ENCODE measurements at regions not wholly inside any gene's neighbourhood (a gene's known extent, or its start where the extent isn't known, plus 50 kb on each side); places are given as distances from the start of the nearest gene placed in this dataset.
A peak's percentile ranks its signal among the peaks of the same experiment; 100 is the strongest.
"Not testable (repeated sequence)": the region's sequence is repeated elsewhere in the genome, so short reads cannot be mapped to it uniquely, and the experiment has no call there.

DNA sequence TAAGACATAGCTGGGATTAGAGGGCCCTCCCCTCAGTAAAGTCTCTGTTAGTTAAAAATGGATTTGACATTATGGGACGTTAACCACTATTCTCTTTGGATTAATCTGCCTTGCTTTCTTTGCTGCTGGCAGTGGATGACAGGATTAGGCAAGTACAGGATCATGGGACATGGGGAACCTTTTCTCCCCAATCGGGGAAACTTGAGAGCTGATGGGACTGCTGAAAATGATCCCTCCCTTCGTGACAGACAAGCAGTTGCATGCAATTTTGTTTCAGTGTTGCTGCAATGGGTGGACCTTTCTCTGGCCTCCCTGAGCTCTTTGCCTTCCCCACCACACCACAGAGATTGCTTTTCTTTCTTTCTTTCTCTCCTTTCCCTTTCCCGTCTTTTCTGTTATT lies 120.2 kb upstream of the BANK1 start:
- no peak for DNase-seq (ENCODE audit: low spot score)

DNA sequence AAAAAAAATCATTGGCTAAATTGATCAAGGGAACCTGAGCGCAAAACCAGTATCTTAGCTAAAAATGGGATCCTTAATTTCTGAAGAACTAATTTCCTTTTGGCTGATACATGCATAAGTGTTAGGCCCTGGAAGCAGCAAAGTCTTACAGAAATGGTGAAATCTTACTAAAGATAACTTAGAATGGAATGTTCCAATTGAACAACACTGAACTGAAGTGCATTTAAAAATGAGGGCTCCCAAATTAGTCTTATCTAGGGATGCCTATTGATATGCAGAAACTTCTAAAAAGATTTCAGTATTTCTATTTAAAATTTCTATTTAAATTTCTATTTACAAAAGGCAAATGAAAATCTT lies 120.7 kb upstream of the BANK1 start:
- DNase-seq (ENCODE audit: low spot score), result no peak

DNA sequence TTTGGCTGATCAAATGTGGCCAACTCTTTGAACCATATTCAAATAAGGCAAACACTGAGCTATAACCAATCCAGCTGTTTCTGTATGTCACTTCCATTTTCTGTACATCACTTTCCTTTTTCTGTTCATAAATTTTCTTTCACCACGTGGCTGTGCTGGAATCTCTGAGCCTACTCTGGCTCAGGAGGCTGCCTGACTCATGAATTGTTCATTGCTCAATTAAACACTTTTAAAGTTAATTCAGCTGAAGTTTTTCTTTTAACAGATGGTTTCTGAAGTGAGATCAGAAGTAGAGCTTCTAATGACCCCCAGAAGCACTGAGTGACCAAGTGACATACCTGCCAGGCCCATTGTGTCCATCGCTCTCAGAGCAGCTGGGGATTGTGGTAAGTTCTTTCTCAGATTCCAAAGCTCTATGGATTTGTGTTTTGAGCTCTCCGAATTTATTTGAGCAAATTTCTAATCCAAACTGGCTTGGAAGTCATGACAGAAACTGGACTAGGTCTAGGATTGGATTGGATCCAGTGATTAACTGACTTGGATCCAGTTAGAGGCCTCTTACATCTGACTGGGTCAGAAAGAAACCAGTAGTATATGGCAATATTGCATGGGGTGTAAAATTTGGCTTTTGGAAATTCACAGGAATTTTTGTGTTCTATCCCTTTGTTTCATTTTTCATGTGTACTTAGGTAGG lies 121.2 kb upstream of the BANK1 start:
- no peak for DNase-seq (ENCODE audit: low spot score)

DNA sequence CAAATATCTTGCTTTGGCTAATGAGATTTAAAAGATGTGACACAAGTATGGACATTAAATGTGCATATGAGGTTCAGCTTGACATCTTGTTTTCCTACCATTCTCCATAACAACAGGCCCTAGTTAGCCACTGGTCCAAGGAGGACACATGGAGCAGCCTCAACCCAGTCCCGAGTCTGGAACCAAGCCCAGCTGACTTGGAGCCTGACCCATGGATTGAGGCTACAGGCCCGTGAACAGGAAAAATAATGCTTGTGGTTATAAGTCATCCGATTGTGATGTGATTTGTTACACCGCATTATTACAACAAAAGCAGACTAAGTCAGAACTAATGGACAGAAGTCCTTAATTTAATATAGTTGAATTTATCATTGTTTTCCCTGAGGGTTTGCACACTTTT lies 123.2 kb upstream of the BANK1 start:
- peak; percentile 29 for DNase-seq (ENCODE audit: low spot score)

DNA sequence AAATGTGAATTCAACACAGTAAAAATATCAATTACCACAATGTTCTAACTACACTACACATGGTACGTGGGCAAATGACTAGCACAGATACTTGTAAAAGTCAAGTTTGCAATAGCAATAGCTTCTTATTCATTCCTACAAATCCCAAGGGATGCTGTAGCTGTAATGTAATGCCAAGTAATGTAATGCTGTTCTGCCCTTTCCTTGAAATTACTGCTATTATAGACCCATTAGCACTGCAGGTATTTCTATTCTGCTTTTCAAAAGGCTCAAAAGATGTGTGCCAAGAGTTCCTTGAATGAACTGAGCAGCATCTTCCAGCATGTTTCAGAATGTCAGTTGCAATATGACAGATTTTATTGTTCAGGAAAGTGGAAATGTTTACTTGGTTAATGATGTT lies 129.9 kb upstream of the BANK1 start:
- DNase-seq (ENCODE audit: low spot score), result no peak

DNA sequence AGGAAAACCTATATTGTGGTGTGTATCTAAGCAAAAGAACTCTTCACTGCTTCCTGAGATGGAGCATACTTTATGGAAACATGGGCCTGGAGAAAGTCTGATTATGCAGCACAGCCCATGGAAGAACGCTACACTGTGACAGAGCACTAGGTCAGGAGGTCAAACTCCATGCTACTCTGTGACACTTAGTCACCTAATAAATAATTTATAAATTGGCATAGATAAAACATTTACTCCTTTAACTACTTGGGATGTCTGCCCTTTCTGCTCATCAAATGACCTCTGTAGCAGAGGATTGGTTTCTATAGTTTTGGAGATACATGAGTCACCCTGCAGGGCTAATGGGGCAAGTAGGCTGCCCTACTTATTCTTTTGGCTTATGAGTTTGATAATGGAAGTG lies 134.7 kb upstream of the BANK1 start:
- DNase-seq (ENCODE audit: low spot score), result no peak

DNA sequence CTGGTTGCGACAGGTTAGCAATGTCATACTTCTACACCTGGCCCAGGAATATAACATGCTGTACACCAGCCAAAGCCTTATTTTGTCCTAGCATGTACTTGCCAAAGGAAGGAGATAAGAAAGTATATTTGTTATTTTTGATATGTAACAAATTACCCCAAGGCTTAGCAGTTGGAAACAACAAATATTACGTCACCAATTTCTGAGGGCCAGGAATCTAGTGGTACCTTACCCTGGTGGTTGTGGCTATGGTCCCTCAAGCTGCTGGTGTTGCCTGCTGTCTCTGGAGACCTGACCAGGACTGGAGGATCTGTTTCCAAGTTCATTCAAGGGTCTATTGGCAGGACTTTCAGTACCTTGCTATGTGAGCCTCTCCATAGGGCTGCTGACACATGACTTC lies 135.5 kb upstream of the BANK1 start:
- DNase-seq (ENCODE audit: low spot score), result no peak

DNA sequence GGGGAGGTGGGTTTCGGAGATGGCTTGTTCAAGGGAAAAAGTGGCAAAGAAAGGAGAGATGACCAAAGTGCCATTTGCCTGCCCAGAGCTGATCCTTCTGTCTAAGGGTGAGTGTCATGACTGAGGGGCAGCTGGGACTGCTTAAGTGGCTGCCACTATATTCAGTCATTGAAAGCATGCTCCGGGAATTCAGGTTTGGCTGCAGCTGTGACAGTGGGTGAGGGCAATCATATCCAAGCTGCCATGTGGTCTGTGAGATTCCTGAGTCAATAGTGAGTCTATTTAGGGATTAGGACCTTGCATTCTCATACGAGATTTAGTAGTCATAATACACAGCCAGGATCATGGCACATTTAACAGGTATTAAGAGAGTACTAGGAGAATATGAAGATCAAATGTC lies 138.8 kb upstream of the BANK1 start:
- DNase-seq (ENCODE audit: low spot score), result no peak

DNA sequence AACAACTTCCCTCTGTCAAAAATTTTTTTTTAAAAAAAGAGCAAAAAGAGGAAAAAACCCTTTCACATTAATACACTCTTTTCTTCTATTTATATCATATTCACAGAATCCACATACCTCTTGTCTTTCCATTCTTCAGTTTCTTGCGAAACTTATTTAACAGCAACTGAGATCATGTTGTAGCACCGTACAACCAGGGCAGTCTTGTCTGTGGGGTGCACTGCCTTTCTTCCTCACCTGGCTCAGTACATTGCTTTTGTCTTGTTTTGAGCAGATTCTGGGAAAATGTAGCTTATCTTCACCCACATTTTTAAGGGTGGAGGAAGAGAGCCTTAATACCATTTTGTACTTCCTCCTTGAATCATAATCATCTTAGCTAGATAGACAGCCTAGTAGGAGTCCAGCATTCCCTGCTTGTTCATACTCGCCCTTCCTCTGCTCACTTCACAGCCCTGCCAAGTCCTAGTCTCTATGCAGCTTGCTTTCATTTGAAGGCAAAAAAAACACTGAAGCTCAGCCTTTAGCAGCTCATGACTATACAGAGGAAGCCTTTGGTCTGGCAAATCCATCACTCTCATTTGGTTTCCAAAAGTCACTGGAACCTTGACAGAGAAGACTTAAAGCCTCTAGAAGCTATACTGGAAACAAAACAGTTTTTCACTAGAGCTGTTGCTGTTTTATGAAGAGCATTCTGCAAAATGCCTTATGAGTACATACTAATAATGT lies 140.6 kb upstream of the BANK1 start:
- no peak for DNase-seq (ENCODE audit: low spot score)

DNA sequence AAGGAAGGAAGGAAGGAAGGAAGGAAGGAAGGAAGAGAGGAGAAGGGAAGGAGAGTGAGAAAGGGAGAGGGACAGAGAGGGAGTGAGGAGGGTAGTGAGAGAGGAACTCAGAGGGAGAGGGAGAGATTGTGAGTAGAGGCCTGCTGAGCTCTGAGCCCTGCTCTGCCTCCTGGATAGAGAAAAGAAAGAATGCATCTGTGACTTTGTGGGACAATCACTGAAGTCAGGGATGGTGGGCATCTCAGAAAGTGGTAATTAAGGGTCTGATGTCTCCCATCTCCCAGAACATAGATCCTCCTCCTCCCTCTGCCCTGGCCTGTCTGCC lies 142.9 kb upstream of the BANK1 start:
- DNase-seq (ENCODE audit: low spot score), result no peak

DNA sequence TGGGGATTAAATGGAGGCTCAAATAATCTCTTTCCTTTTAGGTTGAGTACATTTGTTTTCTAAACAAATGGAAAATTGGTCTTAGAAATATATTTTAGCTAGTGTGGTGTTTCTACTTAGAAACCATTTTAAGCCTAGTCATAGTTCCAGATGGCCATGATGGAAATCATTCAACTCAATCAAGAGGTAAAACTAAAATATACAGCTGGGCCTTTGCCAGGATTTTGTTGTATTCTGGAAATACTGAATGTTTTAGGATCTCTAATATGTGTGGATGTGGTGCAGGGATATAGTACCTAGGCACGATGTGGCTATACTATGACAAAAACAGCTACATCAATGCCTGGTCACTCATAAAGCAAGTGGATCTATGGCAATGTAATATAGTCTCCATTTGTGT lies 146.0 kb upstream of the BANK1 start:
- no peak for DNase-seq (ENCODE audit: low spot score)

DNA sequence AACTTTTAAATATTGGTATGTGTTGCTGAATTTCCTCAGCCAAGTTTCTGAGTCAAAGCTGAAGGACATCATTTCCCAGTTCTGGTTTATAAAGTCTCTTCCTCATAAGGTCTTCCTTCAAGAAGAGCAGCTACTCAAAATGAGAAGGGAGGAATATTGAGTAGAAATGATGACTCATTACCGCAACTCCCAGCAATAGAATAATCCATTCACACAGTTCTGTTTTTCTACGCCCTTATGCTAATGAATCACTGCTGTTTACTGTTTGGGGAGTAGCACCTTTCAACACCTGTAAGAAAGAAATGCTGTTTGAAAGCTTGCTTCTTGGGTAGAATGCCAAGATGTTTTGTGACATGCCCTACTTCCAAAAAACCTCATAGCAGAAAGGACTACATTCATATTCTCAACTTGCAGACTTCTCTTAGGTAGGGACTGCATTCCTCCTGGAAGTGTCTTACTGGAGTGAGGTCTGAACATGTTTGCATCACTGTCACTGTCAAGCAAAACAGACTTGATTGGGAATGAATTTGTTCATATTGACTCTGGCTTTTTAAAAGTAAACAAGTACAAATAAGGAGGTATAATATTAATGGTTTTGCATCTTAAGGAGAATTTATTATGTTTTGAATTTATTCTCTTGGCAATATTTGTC lies 147.2 kb upstream of the BANK1 start:
- DNase-seq (ENCODE audit: low spot score), result no peak

DNA sequence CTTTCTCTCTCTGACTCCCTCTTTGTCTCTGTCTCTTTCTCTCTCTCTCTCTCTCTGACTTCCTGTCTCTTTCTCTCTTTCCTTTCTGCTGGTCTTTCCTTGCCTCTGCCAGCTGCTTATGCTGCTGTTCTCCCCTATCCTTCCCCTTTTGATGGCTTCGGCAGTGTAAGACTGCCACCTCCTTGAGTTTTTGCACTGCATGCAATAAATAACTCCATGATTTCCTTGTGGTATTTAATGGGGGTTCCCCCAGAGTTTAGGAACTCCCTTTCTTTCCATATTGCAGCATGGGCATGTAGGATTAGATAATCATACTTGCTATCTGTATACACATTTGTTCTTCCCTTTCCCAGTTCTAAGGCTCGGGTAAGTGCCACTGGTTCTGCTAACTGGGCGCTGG lies 157.8 kb upstream of the BANK1 start:
- not testable (repeated sequence) for DNase-seq (ENCODE audit: low spot score)

DNA sequence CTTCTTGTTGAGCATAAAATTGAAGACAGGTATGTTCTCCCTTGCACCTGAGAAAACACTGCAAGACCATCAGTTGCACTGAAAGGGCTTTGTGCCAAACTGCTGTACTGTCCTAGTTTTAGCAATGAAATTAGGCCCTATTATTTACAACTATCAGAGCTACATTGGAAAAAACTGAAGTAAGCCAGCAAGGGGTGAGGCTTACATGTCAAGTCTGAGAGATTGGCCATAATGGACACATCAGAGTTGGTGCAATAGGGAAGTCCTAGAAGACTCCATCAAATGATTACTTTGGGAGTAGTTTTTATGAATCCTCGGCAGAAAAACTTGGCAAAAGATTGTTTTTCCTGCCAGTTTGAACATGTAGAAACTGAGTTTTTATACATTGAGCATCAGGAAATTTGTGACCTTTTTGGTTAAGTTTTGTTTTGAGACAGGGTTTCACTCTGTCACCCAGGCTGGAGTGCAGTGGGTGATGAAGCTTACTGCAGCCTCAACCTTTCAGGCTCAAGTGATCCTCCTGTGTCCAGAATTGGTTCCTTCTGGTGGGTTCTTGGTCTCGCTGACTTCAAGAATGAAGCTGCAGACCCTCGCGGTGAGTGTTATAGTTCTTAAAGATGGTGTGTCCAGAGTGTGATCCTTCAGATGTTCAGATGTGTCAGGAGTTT lies 160.1 kb upstream of the BANK1 start:
- DNase-seq (ENCODE audit: low spot score), result no peak

DNA sequence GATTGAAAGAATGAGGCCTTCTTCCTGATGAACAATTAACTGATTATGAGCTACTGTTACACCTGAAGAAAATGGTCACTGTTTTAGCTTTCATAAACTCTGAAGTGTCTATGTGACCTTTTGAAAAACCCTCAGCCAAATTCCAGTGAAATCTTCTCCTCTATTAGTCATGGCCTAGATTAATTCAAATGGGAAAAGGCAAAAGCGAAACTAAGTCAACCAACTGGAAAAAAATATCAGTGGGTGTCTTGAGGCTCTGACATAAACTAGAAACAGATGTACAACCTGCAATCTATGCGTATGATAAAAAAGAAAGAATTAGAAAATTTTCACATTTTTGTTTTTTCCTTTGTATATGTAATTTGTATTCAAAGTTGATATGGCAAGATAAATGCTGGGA lies 169.4 kb upstream of the BANK1 start:
- peak; percentile 60 for DNase-seq (ENCODE audit: low spot score)

DNA sequence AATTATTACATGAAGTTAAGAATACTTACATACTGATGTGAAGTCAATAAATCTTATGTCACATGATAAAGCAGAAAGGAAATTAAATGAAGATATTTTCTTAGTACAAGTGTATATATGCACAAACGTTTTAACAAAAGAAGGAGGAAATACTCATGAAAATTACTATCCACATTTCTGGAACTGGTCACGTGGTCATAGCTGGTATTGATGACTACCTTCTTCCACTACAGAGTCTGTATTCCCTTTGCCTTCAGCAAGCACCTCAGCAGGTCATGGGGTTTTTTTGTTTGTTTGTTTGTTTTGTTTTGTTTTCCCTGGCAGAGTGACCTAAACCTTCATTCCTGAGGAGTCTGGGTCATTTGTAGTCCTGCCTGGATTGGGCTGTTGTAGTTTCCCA lies 174.9 kb upstream of the BANK1 start:
- no peak for DNase-seq (ENCODE audit: low spot score)

DNA sequence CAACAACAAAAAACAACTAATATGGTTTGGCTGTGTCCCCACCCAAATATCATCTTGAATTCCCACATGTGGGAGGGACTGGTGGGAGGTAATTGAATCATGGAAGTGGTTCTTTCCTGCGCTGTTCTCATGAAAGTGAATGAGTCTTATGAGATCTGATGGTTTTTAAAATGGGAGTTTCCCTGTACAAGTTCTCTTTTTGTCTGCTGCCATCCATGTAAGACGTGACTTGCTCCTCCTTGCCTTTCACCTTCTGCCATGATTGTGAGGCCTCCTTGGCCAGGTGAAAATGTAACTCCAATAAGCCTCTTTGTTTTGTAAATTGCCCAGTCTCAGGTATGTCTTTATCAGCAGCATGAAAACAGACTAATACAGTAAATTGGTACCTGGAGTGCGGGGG lies 183.5 kb upstream of the BANK1 start:
- not testable (repeated sequence) for DNase-seq (ENCODE audit: low spot score)

DNA sequence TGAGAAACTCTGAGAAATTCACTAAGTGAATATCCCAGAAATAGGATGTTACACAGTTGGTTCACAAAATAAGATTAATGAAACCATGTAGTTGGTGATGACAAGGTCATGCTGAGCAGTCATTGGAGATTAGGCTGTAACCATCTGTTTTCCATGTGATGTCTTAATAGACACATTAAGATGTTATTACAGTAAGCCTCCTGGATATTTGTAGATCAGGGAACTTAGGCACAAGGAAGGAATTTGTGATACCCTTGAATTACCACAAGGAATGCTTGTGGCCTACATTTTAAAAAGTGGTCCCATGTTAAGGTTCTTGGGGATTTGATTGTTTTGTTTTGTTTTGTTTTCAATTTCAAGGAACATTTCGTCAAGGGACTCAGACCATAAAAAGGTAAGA lies 185.6 kb upstream of the BANK1 start:
- peak; percentile 3 for DNase-seq (ENCODE audit: low spot score)

DNA sequence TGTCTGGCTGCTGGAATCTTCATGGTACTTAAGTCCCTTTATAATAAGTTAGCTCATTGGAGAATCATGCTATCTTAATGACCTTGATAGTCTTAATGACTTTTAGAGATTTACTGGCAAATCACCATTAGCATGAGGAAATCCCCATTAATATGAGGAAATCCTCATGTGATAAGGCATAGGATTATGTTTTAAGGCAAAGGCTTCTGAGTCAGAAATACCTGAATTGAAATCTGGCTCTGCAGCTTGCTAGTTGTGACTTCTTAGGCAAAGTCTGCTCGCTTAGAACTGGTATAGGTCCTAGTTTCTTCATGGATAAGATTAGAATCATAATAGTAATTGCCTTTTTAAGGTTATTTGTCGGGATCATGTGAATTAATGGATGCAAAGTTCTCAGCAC lies 190.2 kb upstream of the BANK1 start:
- DNase-seq (ENCODE audit: low spot score), result no peak

DNA sequence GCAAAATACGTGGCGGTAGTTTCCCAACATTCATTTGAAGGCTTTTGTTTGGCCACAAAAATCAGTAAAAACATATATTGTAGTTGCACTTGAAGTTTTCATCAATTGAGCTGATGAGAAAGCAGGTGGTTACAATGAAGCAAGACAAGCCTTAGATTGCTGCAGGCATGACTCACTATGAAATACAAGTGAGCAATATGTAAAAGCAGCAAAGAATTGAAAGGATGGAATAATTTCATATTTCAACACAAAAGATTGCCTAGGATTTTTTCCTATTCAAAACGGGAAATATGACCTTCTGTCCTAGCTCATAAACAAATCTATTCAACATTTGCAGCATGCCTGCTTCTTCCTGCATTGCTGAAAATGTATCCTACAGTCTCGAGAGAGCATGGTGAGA lies 190.9 kb upstream of the BANK1 start:
- DNase-seq (ENCODE audit: low spot score), result no peak

DNA sequence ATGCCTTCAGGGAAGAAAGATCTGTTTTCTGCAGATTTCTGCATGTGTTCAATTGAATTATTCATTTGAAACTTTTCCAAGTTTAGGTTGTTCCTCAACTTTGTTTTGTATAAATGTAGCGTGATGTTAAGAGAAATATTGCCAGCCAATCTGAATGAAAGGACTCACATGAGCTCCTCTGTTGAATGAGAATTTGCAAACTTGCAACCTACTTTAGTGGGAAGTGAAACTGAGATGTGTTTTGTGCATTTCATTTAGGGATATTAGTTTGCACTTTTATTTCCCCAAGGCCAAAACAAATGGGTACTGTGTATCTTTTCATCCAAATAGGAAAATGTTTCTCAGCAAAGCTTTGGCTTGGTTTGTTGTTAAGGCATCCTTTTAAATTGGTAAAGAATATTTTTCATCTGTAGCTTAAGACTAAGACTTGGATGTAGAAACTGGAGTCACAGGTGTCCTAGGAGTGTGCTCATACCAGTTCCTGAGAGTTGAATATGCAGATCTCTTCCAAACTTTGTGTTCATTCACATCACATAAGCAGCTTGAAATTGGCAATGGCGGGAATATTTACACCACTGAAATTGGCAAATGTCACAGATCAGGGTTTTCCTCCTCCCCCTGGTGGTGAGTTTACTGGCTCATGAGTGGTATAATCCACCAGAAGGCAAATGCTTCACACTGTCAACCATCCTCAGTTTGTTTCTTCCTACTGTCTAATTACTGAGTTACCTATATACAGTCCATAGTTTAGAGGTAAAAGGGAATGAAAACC lies 193.6 kb upstream of the BANK1 start:
- DNase-seq (ENCODE audit: low spot score), result no peak

DNA sequence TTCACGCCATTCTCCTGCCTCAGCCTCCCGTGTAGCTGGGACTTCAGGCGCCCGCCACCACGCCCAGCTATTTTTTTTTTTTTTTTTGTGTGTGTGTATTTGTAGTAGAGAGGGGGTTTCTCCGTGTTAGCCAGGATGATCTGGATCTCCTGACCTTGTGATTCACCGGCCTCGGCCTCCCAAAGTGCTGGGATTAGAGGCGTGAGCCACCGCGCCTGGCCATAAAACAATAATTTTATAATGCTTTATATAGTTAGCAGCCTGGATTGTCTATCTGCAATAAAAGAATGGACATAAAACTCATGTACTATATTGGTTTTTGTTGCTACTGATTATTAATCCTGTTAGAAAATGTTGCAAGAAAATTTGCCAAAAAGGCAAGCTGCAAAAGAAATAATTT lies 195.9 kb upstream of the BANK1 start:
- no peak for DNase-seq (ENCODE audit: low spot score)

Measured in AG08395 (cell line).